Activated naive CD4-positive, alpha-beta T cell treated with anti-CD3 and anti-CD28 coated beads, Interleukin-2, amount 50 U/mL, for 72 hours (primary cell): ENCODE measurements at regions not wholly inside any gene's neighbourhood (a gene's known extent, or its start where the extent isn't known, plus 50 kb on each side); places are given as distances from the start of the nearest gene placed in this dataset.
A peak's percentile ranks its signal among the peaks of the same experiment; 100 is the strongest.
"Not testable (repeated sequence)": the region's sequence is repeated elsewhere in the genome, so short reads cannot be mapped to it uniquely, and the experiment has no call there.

Source experiments
- ATAC-seq, 2 donors: fragments of 150-1000 bp; cut with Tn5 transposase; 2 replicates each; pipeline ENCODE4 v1.10.0; 2021; ENCODE audit warnings: mild to moderate bottlenecking in 2 of 2, moderate library complexity in 2 of 2
- DNase-seq, 2 donors: peaks; one replicate each; pipeline ENCODE4 v3.0.0; 2021 to 2022; ENCODE audit warnings: low spot score in 2 of 2
- H3K27ac Mint-ChIP-seq, 2 donors: one replicate each; pipeline ENCODE4 v1.8.0; 2022; ENCODE audit warnings: mild to moderate bottlenecking in 2 of 2, mixed read lengths in 2 of 2
- H3K36me3 Mint-ChIP-seq, 2 donors: one replicate each; pipeline ENCODE4 v1.8.0; 2022; ENCODE audit warnings: mixed read lengths in 2 of 2
- H3K9me3 Mint-ChIP-seq, 2 donors: one replicate each; pipeline ENCODE4 v1.8.0; 2022; ENCODE audit warnings: mixed read lengths in 2 of 2

DNA sequence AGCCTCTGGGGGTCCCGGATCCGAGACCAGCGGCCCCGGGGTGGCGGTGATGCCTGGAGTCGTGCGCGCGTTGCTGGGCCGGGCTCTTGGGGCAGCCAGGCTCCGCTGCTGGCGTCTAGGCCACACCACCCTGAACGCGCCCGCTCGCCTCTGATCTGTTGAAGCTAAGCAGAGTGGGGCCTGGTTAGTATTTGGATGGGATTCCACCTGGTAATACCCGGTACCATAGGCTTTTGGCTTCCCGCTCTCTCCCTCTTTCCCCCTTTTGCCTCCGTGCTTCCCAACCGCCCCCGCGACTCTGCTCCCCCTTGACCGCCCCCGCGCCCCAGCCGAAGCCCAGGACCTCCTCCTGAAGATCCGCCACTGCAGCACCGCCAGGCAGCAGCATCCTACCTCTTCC lies 1383.5 kb upstream of the DEFB115 start:
- DNase-seq: peak in 1 of 2 donors; percentile 48
- Mint-ChIP-seq H3K27ac (no peak overlapping the region), H3K9me3 (peaks cover 39 to 42% of the 10 kb centered on the region in 2 donors), H3K36me3 (peaks cover 32 to 34% of the 10 kb centered on the region in 2 donors)
- no peak for ATAC-seq

- no peak overlapping the region for H3K27ac Mint-ChIP-seq
- H3K9me3 Mint-ChIP-seq: peaks cover 34 to 37% of the 10 kb centered on the region in 2 donors
- H3K36me3 Mint-ChIP-seq: peaks cover 32 to 35% of the 10 kb centered on the region in 2 donors
- ATAC-seq (no peak), DNase-seq (no peak)
Measured at GRCh38 chr20:29874476-29875202, 1382.8 kb upstream of the DEFB115 start.

DNA sequence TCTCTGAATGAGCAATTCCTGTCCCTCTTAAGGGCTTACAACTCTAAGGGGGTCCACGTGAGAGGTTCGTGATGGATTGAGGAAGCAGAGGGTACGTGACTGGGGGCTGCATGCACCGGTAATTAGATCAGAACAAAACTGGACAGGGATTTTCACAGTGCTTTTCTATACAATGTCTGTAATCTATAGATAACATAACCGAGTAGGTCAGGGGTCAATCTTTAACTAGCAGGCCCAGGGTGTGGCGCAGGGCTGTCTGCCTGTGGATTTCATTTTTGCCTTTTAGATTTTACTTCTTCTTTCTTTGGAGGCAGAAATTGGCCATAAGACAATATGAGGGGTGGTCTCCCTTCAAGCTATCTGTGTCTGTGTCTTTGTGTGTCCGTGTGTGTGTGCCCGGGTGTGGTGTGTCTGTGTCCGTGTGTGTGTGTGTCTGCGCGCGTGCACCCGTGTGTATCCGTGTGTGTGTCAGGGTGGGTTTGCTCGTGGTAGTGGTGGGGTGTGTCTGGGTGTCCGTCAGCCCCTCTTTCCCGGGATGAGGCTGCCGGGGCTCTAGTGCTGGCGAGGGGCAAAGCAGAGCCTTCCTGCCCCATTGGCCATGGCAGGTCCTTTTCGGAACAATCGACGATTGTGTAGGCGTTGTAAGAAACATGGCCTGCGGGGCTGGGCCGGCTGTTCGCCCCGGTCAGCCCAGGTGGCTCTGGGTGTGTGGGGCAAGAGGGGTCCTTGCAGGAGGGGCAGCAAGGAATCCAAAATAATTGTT lies 1382.0 kb upstream of the DEFB115 start:
- not testable (repeated sequence) for H3K27ac Mint-ChIP-seq, DNase-seq
- Mint-ChIP-seq H3K36me3 (peaks cover 29 to 35% of the 10 kb centered on the region in 2 donors), H3K9me3 (peaks cover 35 to 38% of the 10 kb centered on the region in 2 donors)
- ATAC-seq: peak in 1 of 2 donors; percentile 31

- DNase-seq, ATAC-seq, H3K27ac Mint-ChIP-seq: not testable (repeated sequence)
- peaks cover 37 to 39% of the 10 kb centered on the region in 2 donors for H3K9me3 Mint-ChIP-seq
- H3K36me3 Mint-ChIP-seq: peaks cover 29 to 35% of the 10 kb centered on the region in 2 donors
Measured at GRCh38 chr20:29876084-29876910, 1381.2 kb upstream of the DEFB115 start.

DNA sequence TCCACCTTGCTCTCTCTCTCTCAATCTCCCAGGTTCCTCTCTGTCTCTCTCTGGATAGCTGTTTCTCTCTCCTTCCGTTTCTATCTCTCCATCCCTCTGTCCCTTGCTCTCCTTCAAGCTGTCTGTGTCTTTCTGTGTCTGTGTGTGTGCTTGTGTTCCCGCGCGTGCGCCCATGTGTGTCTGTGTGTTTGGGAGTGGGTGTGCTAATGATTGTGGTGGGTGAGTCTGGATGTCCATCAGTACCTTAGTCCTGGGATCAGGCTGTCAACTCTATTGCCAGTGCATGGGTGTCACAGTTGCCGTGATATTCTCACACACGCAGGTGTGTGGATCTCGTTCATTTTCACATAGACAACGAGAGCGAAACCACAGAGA lies 1380.6 kb upstream of the DEFB115 start:
- DNase-seq (no peak), ATAC-seq (no peak)
- peaks cover 38 to 39% of the 10 kb centered on the region in 2 donors for H3K9me3 Mint-ChIP-seq
- H3K27ac Mint-ChIP-seq: no peak overlapping the region
- peaks cover 30 to 35% of the 10 kb centered on the region in 2 donors for H3K36me3 Mint-ChIP-seq

- not testable (repeated sequence) for ATAC-seq, DNase-seq, H3K27ac Mint-ChIP-seq
- H3K9me3 Mint-ChIP-seq: peaks cover 42 to 43% of the 10 kb centered on the region in 2 donors
- peaks cover 34 to 35% of the 10 kb centered on the region in 2 donors for H3K36me3 Mint-ChIP-seq
Measured at GRCh38 chr20:29877411-29878280, 1379.8 kb upstream of the DEFB115 start.

DNA sequence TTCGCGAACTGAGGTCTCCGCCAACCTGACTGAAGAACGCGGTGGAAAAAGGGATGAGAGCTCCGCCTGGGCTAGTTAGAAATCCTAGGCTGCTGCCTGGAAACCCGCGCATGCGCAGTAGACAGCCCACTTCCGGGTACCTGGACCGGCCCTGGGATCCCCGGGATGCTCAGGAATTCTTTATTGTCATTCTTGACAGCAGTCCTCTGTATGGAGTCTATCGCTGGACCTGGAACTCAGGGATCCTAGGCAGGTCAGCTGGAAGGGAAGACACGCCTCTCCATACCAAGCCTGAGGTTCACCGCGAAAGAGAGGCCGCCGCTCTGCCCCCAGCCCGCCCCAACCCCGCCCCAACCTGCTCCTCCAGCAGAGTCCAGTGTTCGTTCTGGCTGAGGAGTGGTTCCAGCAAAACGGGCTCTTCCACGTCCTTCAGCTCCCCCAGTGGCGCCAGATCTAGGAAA lies 1379.2 kb upstream of the DEFB115 start:
- DNase-seq (no peak), ATAC-seq (peak in 1 of 2 donors; percentile 58)
- Mint-ChIP-seq H3K36me3 (peaks cover 34 to 35% of the 10 kb centered on the region in 2 donors), H3K27ac (no peak overlapping the region), H3K9me3 (peaks cover 36 to 38% of the 10 kb centered on the region in 2 donors)

DNA sequence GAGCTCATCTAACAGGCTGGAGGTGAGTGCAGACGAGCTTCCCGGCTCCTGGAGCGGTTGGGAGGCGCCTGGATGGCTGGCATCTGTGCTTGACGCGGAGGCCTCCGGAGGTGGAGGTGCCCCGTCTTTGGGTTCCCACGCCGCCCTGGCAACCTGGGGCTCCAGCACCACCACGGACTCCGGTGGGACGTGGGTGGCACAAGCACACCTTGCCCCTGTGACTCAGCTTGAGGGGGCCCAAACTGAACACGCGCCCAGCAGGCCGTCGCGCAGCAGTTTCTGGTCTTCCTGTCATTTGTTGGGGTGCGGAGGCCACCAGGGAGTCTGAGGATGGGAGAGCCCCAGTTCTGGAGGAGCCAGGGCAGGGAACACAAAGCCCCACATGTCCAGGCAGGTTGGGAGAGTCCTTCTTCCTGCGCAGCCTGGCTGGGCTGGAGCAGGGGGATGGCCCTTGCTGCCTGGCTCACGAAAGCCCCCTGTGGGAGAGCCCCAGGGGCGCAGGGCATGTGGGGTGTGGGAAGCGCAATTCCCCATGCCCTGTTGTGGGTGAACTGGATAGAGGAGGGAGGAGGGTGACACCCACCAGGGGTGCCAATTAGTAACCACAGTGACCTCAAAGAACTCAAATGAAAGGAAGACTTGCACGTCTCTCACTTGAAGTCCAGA lies 1378.6 kb upstream of the DEFB115 start:
- H3K27ac Mint-ChIP-seq: no peak overlapping the region
- DNase-seq: peak; percentile 18 to 58
- peak in 1 of 2 donors; percentile 49 for ATAC-seq
- H3K9me3 Mint-ChIP-seq: peaks cover 36 to 42% of the 10 kb centered on the region in 2 donors
- peaks cover 34 to 35% of the 10 kb centered on the region in 2 donors for H3K36me3 Mint-ChIP-seq

DNA sequence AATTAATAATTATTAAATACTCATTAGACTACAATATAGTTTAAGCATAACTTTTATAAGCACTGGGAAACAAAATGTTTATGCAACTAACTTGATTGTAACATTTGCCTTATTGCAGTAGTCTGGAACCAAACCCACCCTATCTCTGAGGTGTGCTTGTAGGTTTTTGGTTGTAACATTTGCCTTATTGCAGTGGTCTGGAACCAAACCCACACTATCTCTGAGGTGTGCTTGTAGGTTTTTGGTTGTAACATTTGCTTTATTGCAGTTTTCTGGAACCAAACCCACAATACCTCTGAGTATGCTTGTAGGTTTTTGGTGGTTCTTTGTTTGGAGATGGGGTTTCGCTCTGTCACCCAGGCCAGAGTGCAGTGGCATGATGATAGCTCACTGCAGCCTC lies 1376.4 kb upstream of the DEFB115 start:
- H3K27ac Mint-ChIP-seq, DNase-seq, ATAC-seq: not testable (repeated sequence)
- H3K36me3 Mint-ChIP-seq: peaks cover 32 to 37% of the 10 kb centered on the region in 2 donors
- H3K9me3 Mint-ChIP-seq: peaks cover 33 to 41% of the 10 kb centered on the region in 2 donors

- ATAC-seq: not testable (repeated sequence)
Measured at GRCh38 chr20:29883514-29884219, 1373.8 kb upstream of the DEFB115 start.

GRCh38 chr20:29884322-29884721 lies 1373.1 kb upstream of the DEFB115 start:
- Mint-ChIP-seq H3K36me3 (peaks cover 26 to 31% of the 10 kb centered on the region in 2 donors), H3K9me3 (peaks cover 29 to 37% of the 10 kb centered on the region in 2 donors)
- not testable (repeated sequence) for H3K27ac Mint-ChIP-seq, DNase-seq, ATAC-seq

More at GRCh38 chr20:29883514-29884219, 1373.8 kb upstream of the DEFB115 start:
- DNase-seq: peak in 1 of 2 donors; percentile 54
- H3K27ac Mint-ChIP-seq: not testable (repeated sequence)
- peaks cover 32 to 36% of the 10 kb centered on the region in 2 donors for H3K36me3 Mint-ChIP-seq
- H3K9me3 Mint-ChIP-seq: peaks cover 33 to 42% of the 10 kb centered on the region in 2 donors

- H3K9me3 Mint-ChIP-seq: peaks cover 31 to 33% of the 10 kb centered on the region in 2 donors
Measured at GRCh38 chr20:29885282-29886185, 1371.9 kb upstream of the DEFB115 start.

DNA sequence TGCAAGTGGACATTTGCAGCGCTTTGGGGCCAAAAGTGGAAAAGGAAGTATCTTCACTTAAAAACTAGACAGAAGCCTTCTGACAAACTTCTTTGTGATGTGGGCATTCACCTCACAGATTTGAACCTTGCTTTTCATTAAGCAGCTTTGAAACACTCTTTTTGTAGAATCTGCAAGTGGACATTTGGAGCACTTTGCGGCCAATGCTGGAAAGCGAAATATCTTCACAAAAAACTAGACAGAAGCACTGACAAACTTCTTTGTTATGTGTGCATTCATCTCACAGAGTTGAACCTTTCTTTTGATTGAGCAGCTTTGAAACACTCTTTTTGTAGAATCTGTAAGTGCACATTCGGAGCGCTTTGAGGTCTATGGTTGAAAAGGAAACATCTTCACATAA lies 1365.9 kb upstream of the DEFB115 start:
- not testable (repeated sequence) for ATAC-seq, DNase-seq, H3K27ac Mint-ChIP-seq
- Mint-ChIP-seq H3K36me3 (peaks cover 25 to 35% of the 10 kb centered on the region in 2 donors), H3K9me3 (peaks cover 13 to 14% of the 10 kb centered on the region in 2 donors)

More at GRCh38 chr20:29885282-29886185, 1371.9 kb upstream of the DEFB115 start:
- DNase-seq, H3K27ac Mint-ChIP-seq, ATAC-seq: not testable (repeated sequence)
- peaks cover 31 to 32% of the 10 kb centered on the region in 2 donors for H3K36me3 Mint-ChIP-seq
